ENCODE measurements at regions not wholly inside any gene's neighbourhood (a gene's known extent, or its start where the extent isn't known, plus 50 kb on each side); places are given as distances from the start of the nearest gene placed in this dataset.

DNA sequence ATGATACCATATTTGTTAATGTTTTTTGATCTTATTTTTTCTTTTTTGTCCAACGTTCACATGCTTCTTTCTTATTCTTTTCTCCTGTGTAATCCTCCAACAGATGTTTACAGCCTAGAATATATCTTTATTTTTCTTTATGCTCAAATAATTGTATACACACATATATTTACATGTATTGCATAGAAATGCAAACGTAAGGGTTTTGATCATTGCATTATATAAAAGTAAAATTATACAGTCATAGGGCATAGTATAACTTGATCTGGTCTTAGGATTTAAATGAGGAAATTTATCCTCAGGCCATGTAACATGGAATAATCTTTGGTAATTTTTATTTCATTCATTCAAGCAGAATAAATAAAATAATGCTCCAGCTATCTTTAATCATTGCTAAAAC is 84.9 kb upstream of the EEF1E1 start:
- TF ChIP-seq, protein P1, sequence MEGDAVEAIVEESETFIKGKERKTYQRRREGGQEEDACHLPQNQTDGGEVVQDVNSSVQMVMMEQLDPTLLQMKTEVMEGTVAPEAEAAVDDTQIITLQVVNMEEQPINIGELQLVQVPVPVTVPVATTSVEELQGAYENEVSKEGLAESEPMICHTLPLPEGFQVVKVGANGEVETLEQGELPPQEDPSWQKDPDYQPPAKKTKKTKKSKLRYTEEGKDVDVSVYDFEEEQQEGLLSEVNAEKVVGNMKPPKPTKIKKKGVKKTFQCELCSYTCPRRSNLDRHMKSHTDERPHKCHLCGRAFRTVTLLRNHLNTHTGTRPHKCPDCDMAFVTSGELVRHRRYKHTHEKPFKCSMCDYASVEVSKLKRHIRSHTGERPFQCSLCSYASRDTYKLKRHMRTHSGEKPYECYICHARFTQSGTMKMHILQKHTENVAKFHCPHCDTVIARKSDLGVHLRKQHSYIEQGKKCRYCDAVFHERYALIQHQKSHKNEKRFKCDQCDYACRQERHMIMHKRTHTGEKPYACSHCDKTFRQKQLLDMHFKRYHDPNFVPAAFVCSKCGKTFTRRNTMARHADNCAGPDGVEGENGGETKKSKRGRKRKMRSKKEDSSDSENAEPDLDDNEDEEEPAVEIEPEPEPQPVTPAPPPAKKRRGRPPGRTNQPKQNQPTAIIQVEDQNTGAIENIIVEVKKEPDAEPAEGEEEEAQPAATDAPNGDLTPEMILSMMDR (IDR thresholded peaks at IDR 0.05): no peak
- no peak for TF ChIP-seq POLR2A (IDR thresholded peaks at IDR 0.05)

All from uterus (tissue), 2 donors.